GM18909 (cell line): ENCODE measurements at regions not wholly inside any gene's neighbourhood (a gene's known extent, or its start where the extent isn't known, plus 50 kb on each side); places are given as distances from the start of the nearest gene placed in this dataset.

Experiments used
- ATAC-seq: cut with Tn5 transposase; IDR thresholded peaks from one replicate; pipeline ENCODE4 v1.9.1; 2021; ENCODE audit warnings: mild to moderate bottlenecking; ENCODE audit not compliant: unreplicated experiment, poor library complexity

DNA sequence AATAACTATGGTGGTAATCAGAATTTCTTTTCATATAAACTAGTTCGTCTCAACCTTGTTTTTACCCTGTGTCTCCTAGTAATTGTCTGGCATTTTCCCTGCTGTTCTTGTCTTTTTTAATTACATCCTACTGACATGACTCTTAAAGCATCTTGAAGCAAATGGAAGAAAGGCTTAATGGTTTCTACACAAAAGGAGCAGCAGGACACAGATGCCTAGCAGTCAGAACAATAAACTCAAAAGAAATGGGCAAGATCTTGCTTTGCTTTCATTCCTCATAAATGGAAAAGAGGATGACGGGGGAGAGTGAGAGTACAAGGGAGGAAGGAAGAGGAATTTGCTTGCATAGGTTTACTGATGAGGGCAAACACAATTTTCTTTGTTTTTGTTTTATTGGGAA lies 293.2 kb upstream of the EMCN start:
- ATAC-seq = no peak

DNA sequence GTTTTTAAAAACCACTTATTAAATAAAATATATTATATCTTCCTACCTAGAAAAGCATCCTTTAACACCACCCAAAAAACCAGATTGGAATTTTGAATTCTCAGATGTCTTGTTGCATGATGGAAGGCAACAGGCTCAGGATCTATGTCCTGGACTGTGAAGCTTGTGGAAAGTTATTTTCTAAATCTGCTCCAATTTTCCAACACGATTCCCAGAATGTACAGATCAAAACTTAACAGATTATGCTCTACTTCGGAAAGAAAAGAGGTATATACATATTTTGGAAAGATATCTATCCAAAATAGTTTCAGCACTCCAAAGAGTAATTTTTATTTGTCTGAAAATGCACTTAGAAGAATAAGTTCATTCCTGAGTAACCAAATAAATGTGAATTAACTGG lies 291.7 kb upstream of the EMCN start:
- no peak for ATAC-seq

DNA sequence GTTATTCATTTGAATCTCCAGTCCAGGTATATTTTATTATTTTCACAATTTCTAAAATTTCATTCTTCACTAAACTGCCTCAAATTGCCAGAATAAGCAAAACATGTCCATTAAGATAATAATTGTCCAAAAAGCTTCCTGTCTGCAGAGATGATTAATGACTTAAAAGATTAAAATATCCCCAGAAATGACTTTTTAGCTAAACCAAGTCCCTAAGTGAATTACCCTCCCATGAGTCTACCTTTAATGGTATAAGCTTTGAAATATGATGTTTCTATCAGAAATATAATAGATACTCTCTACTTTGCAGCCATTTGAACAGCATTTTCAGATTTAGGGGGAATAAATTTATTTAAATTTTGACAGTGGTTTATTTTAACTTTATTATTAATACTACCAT lies 289.2 kb upstream of the EMCN start:
- no peak for ATAC-seq

DNA sequence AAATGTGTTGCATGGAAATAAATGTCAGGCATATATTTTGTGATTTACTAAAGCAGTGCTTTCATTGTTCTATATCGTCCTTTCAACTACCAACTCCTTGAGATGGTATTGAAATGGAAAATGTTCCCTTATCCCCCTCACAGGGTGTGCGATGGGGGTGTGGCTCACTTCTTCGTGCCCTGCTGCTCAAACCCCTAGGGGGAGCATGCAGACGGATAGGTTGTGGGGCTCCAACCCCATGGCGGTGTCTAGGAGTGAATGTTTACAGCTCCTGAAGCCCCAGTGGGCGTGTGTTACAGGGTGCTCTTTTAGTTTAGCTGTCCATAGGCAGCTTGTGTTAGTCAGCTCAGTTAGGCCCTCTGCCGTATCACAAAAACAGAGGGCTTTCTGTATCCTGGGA lies 287.7 kb upstream of the EMCN start:
- ATAC-seq = no peak

DNA sequence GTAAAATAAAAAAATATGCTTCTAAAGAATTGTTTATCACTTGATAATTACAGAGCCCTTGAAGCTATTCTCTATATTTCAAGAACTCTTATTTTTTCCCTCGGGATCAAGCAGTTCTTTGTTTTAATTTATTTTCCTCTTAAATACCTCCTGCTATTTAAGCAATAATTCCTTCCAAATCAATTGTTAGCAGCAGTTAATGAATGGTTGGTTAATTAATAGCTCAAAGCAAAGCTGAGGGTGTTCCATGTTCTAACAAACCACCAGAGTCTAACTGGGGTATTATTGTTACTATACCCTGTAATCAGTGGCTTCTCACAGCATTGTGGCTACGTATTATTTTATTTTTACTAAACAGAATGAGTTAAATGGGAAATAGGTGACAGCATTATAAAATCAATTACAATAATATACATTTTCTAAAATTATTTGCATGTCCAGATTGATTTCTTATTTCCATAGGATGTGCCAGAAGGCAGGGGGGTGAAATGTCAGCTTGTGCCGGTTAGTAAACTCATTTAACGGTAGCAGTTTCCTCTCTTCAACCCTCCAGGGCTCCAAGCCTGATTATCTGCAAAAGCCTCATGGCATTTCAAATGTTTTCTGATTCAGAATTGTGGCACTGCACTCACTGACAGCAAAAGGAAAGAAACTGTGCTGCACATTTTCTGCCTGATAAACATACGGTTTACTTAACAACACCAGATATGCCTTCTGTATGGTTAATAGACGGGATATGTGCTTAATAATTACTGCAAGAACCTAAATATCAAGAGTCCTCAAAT lies 286.9 kb upstream of the EMCN start:
- ATAC-seq = no peak

DNA sequence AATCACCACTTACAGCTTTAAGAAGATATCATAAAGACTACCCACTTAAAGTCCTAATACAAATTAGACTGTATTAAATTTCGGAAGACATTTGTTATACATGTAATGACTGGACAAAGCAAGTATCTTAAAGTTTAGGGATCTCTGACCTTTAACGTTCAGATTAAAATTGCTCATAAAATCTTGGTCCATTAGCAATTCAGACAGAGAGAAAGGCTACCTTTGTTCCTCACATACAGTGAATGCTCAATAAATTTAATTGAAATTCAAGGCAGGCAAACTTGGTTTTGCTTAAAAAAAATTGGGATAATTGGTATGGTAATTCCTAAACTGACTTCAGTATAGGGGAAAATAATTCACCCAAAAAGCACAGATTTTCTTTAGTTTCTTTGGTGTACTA lies 285.9 kb upstream of the EMCN start:
- no peak for ATAC-seq

DNA sequence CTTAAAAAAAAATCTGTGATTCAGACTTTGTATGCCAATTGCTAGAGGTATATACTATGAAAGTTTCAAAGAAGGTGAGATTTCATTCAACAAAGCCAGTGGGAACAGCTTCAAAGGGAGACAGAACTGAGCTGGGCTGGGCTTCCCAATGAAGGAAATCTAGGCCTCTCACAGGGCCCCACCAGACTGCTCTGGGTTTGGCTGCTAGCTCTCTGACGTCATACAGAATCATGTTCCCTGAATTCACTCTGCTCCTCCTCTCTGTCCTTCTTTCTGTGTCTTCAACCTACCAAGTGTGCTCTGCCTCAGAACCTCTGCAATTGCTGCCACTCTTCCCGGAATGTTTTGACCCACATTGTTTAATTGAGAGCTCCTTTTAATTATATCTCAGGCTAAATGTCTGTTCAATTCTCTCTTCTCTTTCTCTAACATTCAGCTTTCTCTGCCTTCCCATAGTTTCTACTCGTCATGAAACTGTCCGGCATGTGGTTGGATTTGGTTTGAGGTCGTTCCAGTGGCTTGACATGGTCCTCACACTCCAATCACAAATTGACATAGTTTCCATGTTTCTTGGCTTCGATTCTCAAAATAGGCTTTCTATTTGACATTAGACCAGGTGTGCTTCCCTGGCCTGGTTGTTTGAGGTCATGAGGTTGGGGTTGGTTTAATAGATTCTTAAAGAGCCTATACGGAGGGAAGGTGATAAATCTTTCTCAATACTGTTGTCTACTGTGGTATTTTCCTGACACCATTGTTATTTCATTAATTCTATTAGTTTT lies 282.1 kb upstream of the EMCN start:
- no peak for ATAC-seq

DNA sequence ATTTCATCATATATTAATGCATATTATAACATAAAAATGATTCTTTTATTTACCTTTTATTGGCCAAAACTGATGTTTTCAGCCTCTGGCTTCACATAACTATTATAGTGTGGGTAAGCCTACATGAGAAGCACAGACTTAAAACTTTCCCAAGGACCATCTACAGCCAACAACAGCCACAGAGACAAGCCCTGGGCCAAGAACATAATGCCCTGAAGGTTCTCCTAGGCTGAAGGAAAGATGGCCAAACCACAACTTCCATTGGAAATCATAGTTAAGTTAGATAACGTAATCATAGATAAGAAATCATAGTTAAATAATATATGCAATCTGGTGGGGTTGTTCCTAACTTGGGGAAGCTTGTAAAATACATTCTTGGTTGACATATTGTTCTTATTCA lies 280.0 kb upstream of the EMCN start:
- no peak for ATAC-seq

DNA sequence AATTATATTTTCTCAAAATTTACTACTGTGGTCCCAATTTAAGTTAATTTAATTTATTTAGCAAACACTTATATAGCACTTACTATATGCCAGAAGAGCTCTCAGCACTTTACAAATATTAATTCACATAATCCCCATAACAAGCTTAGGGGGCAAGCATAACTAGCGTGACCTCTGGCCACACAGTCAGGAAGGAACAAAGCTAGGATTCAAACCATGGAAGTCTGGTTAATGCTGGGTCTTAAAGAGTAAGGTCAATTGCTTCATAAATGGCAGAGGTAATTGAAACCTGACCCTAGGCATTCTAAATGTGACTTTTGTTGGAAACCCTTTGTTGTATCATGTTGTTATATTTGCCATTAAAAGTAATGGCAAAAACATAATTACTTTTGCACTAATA lies 279.5 kb upstream of the EMCN start:
- ATAC-seq = no peak

DNA sequence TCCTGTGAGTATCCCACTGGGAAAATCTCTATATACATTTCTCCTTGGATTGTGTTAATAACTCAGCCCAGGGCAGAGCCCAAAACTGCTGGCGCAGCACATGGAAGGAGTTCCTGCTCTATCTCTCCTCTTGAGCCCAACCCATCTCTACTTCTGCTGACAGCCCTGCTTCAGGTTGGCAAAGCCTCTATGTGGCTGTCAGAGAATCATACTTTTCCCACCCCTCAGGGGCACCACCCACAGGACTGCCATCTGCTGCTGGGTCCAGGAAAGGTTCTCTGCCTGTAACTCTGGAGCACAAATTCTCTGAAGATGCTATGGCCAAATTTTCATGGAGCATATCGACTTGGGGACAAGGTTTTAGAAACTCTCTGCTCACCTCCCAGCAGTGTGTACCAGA lies 278.5 kb upstream of the EMCN start:
- ATAC-seq = no peak

DNA sequence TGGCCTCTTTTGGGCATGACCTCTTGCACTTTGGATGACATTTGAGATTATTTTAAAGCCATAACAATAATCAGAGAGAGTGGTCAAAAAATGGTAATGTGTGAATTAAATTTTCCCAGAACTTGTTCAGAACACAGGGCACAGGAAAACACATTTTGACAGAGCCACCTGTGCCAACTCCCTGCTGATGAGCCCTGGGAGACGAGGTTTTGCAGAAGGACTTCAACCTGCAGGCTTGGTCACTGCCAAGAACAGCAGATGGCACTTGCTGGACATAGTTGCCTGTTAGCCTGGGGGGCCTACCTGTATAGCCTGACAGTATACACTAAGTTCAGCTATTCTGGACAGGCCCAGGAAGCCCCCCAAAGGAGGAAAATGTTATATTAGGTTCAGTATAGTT lies 277.8 kb upstream of the EMCN start:
- no peak for ATAC-seq

DNA sequence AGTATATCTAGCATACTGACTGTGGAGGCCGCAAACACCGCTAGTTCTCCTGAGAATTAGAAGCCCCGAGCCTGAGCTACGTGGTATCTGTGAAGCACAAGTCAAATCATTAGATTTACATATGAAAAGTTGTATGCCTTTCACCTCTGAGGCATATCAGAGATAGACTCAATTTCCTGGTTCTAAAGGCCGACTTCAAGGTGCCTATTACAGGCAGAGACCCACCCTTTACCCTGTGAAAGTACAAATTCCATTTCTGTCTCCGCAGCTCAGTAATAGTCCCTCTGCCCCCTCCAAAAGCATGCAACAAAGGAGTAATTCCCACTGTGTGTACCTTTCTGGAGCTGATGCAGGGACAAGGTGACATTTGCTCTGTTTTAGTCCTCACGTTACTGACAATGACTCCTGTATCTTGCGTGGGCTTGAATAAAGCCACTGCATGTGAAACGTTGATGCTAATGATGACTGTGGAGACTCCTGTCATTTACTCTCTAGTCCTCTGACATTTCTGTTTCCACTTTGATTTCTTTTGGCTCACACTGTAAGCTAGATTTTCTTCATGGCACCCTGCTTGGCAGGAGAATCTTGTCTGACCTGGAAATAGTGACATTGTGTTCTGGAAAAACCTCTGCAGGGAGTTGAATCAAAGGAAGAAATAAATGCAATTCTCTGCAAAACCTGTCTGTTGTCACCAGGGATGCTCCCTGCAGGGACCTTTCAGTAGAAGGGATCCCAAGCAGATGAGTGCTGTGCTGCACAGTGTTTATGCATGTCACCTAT lies 273.2 kb upstream of the EMCN start:
- no peak for ATAC-seq

DNA sequence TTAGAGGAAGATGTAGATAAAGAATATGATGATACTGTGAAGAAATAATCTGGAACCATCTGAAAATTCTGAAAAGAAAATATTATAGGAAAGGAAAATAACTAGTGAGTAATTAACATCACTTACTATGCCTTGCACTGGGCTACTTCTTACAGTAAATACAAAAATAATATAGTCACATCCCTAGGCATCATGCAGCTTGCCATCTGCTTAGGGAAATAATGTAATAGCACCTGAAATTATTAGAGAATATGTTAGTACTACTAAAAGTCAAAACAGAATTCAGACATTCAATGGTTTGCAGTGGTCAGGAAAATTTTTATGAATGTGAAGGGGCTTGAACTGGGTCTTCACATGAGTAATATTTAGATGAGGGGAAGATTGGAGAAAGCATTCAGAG lies 272.2 kb upstream of the EMCN start:
- ATAC-seq = no peak

DNA sequence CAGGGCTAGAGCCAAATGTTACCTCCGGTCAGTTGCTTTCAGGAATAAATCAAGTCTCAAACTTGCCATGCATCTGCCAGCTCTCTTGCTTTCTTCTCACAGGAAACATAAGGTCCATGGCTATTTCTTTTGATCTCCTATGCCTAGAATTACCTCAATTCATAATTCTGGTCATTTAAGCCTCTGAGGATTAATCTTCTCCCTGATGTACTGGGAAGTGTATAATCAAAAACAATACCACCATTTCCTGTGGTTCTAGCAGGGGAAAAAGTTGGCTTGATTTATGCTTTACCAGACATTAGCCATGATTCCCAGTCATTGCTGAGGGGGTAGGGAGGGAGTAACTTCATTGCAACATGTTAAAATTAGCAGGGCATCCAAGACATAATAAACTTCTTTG lies 268.7 kb upstream of the EMCN start:
- ATAC-seq = no peak

DNA sequence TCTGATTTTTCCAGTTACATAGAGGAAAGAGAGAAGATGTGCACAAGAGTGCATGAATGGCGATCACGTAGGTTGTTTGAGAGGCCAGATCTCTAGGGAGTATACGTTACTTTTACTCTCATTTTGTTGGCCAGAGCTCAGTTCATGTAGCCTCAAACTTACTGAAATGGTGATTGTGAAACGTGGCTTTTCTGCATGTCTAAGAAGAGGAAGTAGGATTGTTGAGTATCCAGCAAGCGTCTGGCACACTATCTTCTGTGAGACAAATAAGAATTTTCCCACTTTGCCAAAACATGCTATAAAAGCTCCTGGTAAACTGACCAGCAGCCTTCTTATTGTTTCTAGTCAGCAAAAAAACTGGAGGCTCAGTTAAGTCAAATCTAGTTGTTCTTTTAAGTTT lies 264.5 kb upstream of the EMCN start:
- no peak for ATAC-seq

DNA sequence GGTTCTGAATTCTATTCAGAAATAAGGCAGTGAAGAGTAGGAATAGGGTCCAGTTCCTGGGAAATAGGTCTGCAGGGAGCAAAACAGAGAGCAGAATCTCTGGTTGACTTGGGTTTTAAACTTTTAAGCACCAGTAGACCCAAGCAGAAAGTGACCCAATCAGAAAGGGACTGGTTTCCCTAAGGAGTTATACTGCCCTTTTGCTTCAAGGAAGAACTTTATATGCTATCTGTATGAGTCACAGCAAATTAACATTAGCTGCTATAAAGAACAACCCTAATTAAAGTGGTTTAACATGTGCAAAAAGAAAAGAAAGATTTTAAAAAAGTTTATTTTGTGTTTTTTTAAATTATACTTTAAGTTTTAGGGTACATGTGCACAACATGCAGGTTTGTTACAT lies 263.6 kb upstream of the EMCN start:
- no peak for ATAC-seq

DNA sequence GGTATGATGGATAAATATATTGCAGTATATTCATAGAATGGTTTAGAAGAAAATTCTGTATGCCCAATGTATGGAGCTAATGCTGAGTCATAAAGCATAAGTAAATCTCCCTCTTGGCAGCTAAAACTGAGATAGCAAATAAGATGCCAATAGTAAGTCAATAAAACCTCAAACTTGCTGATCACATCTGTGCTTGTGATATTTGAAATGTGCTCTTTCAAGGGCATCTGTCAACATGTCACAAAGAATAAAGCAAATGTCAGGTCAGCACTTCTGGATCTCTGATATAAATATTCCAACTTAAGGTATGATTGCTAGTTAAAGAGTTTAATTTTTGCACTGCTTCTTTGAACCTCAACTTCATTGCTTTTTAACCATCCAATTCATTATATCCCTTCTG lies 262.3 kb upstream of the EMCN start:
- no peak for ATAC-seq

DNA sequence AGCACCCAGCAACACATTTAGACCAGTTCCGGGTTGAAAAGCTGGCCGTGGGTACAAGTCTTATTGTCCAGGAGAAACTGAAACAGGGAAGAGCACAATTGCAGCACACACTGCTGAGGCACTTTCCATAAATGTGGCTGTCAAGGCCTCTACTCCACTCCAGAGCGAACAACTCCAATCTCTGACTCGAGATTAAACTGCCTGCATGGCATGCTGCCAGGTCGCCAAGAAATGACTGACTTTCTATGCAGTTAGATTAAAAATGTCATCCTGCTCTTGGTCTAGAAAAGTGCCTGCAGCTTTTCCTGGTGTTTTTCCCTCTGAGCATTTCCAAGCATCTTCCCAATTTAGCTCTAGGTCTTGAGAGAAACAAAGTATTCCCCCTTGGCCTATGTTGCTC lies 260.6 kb upstream of the EMCN start:
- ATAC-seq = no peak

DNA sequence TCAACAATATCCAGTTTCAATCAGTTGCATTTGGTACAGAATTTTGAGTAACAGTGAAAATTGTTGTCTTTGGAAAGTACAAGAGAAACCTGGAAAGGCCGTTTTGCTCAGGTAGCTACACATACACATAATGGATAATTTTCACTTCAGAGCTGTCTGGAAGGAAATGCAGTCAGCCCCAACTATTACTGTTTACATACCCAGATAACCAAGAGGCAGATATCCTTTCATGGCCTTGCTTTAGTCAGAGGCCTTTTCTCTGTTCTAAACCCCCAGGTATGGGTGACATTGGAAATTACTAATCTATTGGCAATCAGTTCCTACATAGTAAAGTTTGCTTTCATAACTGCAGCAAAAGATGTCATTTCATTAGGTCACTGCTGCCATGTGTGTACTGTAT lies 244.9 kb upstream of the EMCN start:
- no peak for ATAC-seq

DNA sequence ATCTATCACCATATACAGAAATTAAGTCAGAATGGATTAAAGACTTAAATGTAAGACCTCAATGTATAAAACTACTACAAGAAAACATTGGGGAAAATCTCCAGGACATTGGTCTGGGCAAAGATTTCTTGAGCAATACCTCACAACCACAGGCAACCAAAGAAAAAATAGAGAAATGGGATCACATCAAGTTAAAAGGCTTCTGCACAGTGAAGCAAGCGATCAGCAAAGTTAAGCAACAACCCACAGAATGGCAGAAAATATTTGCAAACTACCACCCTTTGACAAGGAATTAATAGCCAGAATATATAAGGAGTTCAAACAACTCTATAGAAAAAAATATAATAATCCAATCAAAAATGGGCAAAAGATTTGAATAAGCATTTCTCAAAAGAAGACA lies 236.9 kb upstream of the EMCN start:
- ATAC-seq = no peak

DNA sequence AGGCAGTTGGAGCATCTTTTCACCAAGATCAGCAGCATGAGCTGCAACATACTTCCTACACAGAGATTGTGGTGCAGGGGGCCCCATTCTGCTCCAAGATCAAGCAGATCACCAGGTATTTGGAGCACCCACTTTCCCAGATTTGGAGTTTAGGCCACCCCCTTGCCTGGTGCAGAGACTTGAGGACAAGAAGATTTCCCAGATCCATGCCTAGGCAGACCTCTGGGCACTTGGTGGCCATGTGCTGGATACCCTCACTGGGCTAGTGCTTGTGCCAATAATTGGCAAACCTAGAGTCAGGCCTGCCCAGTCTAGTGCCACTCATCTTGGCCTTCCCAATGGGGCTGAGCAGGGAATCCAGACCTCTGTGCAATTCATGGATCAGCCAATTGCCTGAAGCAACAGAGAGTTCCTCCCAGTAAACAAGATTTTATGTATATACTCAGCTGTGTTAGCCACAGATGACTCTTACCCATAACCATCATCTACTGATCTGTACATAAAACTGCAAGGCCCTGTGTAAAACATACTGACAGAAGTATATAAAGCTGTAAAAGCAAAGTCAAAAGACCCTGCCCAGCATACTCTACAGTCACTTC lies 228.4 kb upstream of the EMCN start:
- no peak for ATAC-seq
